Renal cortical epithelial cell (primary cell): ENCODE measurements at regions not wholly inside any gene's neighbourhood (a gene's known extent, or its start where the extent isn't known, plus 50 kb on each side); places are given as distances from the start of the nearest gene placed in this dataset.

Experiments used
- DNase-seq: peaks from one replicate; pipeline ENCODE4 v3.0.0-alpha.2; 2011; ENCODE audit warnings: low read depth

GRCh38 chr11:134515081-134515960 lies 103.3 kb upstream of the B3GAT1 start:
- DNase-seq, result no peak

GRCh38 chr11:134514354-134514951 lies 102.4 kb upstream of the B3GAT1 start:
- no peak for DNase-seq

GRCh38 chr11:134513585-134514120 lies 101.6 kb upstream of the B3GAT1 start:
- DNase-seq, result no peak

- no peak for DNase-seq
Observed at GRCh38 chr11:134512571-134513538, 100.8 kb upstream of the B3GAT1 start.

GRCh38 chr11:134512061-134512460 lies 100.0 kb upstream of the B3GAT1 start:
- no peak for DNase-seq

GRCh38 chr11:134511255-134511654 lies 99.2 kb upstream of the B3GAT1 start:
- DNase-seq, result no peak

GRCh38 chr11:134510233-134511040 lies 98.4 kb upstream of the B3GAT1 start:
- DNase-seq, result no peak

GRCh38 chr11:134509381-134510232 lies 97.6 kb upstream of the B3GAT1 start:
- no peak for DNase-seq

GRCh38 chr11:134508219-134508990 lies 96.4 kb upstream of the B3GAT1 start:
- no peak for DNase-seq

GRCh38 chr11:134506046-134506445 lies 94.0 kb upstream of the B3GAT1 start:
- no peak for DNase-seq

- no peak for DNase-seq
Observed at GRCh38 chr11:134505125-134505524, 93.1 kb upstream of the B3GAT1 start.

GRCh38 chr11:134504146-134504905 lies 92.3 kb upstream of the B3GAT1 start:
- DNase-seq, result no peak

- no peak for DNase-seq
Observed at GRCh38 chr11:134503596-134503995, 91.6 kb upstream of the B3GAT1 start.

- DNase-seq, result no peak
Observed at GRCh38 chr11:134503100-134503499, 91.1 kb upstream of the B3GAT1 start.

GRCh38 chr11:134502153-134502550 lies 90.1 kb upstream of the B3GAT1 start:
- DNase-seq, result no peak

- no peak for DNase-seq
Observed at GRCh38 chr11:134501406-134502152, 89.5 kb upstream of the B3GAT1 start.

- no peak for DNase-seq
Observed at GRCh38 chr11:134500621-134501020, 88.6 kb upstream of the B3GAT1 start.

GRCh38 chr11:134499990-134500389 lies 87.9 kb upstream of the B3GAT1 start:
- no peak for DNase-seq
